Panc1 (cell line): ENCODE measurements at regions not wholly inside any gene's neighbourhood (a gene's known extent, or its start where the extent isn't known, plus 50 kb on each side); places are given as distances from the start of the nearest gene placed in this dataset.

Source experiments
- POLR2AphosphoS5 ChIP-seq: IDR thresholded peaks from 2 replicates; pipeline ENCODE4 v1.6.1; 2012; ENCODE audit warnings: mild to moderate bottlenecking, low read depth, low read length, moderate library complexity
- SIN3A ChIP-seq: IDR thresholded peaks from 2 replicates; pipeline ENCODE4 v1.6.1; 2012; ENCODE audit warnings: low read depth, mild to moderate bottlenecking, low read length, moderate library complexity, borderline replicate concordance; ENCODE audit not compliant: insufficient read depth
- TCF7L2 ChIP-seq: IDR thresholded peaks from 2 replicates; pipeline ENCODE4 v1.6.1; 2011; ENCODE audit warnings: mild to moderate bottlenecking, low read depth, low read length, inconsistent platforms
- TF ChIP-seq, protein P1 (sequence below): fragments of 450-650 bp; IDR thresholded peaks from 2 replicates; pipeline ENCODE4 v1.5.1; 2017; ENCODE audit warnings: mild to moderate bottlenecking
- TF ChIP-seq, protein P2 (sequence below), 2 experiments: IDR thresholded peaks; 2 replicates each; pipeline ENCODE4 v1.6.1; 2011 to 2012; ENCODE audit warnings: low read depth in 2 of 2, control low read depth in 1 of 2, low read length in 1 of 2, mild to moderate bottlenecking in 1 of 2, moderate library complexity in 1 of 2; ENCODE audit not compliant: insufficient read depth in 1 of 2

DNA sequence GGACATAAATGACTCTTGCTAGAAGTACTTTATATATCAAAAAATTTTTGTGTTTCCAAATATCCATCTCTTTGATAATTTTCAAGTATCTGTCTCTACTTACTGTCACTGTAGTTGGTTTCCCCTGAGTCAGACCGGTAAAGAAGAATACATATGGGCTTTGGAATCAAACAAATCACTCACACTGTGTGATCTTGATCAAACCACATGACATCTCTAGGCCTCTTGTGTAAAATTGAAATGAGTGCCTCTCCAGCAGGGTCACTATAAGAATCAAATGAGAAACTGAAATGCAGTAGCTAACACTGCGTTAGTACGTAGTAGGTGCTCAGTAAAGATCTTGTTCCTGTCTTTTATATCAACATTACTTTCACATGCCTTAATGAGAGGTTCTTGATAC lies 314.6 kb upstream of the STT3B start:
- TF ChIP-seq, protein P1, sequence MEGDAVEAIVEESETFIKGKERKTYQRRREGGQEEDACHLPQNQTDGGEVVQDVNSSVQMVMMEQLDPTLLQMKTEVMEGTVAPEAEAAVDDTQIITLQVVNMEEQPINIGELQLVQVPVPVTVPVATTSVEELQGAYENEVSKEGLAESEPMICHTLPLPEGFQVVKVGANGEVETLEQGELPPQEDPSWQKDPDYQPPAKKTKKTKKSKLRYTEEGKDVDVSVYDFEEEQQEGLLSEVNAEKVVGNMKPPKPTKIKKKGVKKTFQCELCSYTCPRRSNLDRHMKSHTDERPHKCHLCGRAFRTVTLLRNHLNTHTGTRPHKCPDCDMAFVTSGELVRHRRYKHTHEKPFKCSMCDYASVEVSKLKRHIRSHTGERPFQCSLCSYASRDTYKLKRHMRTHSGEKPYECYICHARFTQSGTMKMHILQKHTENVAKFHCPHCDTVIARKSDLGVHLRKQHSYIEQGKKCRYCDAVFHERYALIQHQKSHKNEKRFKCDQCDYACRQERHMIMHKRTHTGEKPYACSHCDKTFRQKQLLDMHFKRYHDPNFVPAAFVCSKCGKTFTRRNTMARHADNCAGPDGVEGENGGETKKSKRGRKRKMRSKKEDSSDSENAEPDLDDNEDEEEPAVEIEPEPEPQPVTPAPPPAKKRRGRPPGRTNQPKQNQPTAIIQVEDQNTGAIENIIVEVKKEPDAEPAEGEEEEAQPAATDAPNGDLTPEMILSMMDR = no peak
- TF ChIP-seq POLR2AphosphoS5 (no peak), SIN3A (no peak), TCF7L2 (no peak)
- TF ChIP-seq, protein P2, sequence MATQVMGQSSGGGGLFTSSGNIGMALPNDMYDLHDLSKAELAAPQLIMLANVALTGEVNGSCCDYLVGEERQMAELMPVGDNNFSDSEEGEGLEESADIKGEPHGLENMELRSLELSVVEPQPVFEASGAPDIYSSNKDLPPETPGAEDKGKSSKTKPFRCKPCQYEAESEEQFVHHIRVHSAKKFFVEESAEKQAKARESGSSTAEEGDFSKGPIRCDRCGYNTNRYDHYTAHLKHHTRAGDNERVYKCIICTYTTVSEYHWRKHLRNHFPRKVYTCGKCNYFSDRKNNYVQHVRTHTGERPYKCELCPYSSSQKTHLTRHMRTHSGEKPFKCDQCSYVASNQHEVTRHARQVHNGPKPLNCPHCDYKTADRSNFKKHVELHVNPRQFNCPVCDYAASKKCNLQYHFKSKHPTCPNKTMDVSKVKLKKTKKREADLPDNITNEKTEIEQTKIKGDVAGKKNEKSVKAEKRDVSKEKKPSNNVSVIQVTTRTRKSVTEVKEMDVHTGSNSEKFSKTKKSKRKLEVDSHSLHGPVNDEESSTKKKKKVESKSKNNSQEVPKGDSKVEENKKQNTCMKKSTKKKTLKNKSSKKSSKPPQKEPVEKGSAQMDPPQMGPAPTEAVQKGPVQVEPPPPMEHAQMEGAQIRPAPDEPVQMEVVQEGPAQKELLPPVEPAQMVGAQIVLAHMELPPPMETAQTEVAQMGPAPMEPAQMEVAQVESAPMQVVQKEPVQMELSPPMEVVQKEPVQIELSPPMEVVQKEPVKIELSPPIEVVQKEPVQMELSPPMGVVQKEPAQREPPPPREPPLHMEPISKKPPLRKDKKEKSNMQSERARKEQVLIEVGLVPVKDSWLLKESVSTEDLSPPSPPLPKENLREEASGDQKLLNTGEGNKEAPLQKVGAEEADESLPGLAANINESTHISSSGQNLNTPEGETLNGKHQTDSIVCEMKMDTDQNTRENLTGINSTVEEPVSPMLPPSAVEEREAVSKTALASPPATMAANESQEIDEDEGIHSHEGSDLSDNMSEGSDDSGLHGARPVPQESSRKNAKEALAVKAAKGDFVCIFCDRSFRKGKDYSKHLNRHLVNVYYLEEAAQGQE (IDR thresholded peaks at IDR 0.05; ENCODE audit: insufficient read depth in 1 of 2, low read depth in 2 of 2, low read length in 1 of 2) = no peak
